HG03108 (cell line): ENCODE measurements at regions not wholly inside any gene's neighbourhood (a gene's known extent, or its start where the extent isn't known, plus 50 kb on each side); places are given as distances from the start of the nearest gene placed in this dataset.
"Not testable (repeated sequence)": the region's sequence is repeated elsewhere in the genome, so short reads cannot be mapped to it uniquely, and the experiment has no call there.

ENCODE experiments used
- ATAC-seq: cut with Tn5 transposase; IDR thresholded peaks from one replicate; pipeline ENCODE4 v1.9.1; 2021; ENCODE audit warnings: moderate library complexity; ENCODE audit not compliant: unreplicated experiment

DNA sequence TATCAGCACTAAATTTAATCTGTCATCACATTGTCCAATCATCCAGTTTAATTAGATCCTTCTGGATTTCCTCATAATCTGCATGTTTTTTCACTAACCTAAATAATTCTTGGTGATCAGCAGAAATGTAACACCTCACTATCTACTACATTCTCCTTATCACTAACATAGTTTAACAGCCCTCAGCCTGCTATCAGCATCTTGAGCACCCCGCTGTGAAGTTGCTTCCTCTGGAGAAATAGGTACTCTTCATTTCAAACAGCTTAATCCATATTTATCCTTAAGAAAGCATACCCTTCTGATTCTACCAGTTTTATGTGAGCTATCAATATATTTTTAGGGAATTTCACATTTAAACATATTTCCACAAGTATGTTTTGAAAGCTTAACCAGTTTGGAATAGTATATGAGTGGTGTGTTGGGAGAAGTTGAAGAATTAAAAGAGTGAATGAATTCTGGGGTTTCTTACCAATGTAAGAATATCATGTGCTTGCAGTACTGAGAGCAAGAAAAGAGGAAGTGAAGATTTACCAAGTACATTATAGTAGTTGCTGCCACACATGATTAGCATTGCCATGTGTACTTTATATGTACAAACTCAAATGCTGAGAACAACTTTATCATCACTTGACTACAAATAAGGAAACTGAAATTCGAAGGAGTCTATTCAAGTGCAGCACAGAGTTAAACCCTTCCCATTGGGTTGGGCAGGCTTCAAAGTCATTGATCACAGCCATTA, 771.1 kb upstream of the ADGRL4 start:
- peak; percentile 100 for ATAC-seq

DNA sequence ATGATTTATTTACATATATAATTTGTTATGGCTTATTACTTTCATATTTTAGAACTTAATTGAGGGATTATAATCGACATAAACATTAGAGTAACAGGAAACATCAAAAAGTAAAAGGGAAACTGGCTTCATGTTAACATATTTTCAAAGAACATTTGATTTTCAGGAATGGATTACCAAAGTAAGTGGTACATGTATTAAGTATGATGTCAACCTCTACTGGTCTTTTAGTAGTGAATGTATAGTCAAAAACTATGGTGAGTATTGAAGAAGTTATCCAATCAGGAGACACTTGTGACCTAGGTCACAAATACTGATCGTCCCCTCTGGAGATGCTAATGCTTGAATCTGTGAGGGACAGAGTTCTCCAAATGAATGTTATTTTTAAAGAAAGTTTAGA, 768.9 kb upstream of the ADGRL4 start:
- ATAC-seq: no peak

DNA sequence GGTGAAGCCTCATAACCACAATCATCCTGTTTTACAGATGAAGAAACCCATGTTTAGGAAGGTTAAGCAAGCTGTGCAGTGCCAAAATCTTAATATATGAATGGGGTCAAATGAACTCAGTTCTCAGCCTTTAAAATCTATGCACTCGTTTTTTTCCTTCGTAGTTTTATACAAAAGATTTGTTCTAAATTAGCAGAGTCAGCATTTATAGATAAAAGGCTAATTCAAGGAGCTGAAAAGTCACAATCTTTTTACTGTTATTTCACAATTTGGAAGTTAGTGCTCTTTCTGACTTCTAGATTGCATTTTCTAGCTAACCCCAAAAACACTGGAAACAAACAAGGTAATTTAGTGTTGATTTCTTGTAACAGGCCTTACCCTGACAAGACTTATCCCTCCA, 766.9 kb upstream of the ADGRL4 start:
- no peak for ATAC-seq

DNA sequence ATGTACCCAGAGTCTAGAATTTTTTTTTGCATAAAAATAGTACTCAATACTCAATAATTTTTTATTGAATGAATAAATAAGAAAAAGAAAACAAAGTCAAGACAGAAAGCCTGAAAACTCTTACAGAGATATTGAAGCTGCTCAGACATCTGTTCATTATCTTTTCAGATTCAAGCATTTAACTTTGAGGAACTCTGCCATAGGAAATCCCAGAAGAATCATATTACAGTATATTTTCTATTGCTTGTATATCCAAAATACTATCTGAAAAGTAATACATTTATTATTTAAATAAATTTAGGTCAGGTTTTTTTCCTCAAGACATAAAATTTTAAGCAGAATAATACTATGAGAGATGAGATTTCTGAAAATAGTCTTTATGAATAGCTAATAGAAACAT, 755.9 kb upstream of the ADGRL4 start:
- no peak for ATAC-seq

DNA sequence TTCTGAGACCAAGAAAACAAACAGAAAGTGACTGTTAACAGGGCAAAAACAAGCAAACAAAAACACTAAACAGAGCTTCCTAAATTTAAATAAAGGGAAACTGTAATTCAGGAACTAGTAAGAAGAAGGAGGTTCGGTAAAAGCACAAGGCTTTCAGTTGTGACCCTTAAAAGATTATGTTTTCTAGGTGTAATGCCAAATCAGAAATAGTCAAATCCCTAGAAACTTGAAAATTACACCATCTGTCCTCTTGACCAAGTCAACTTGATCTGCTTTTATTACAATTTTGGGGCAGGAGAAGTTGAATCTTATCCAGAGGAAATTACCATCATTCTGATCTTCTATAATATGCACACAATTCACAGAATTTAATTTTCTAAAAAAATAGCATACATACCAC, 754.0 kb upstream of the ADGRL4 start:
- ATAC-seq: no peak

DNA sequence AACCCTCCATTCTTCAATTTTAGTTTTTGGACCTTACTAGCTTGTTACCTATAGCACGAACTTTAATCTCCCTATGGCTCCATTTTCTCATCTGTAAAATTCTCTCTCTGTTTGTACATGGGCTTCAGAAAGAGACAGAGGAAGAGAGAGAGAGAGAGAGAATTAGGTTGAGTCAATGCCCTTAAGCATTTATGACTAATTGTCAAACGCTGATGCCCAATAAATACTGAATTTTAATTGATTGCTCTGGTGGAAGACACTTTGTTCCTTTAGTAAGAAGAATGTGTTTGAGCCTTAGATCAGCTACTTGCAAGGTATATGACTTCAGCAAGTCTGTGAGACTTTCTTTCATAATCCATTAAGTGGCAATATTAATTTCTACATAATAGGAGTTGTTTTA, 743.1 kb upstream of the ADGRL4 start:
- no peak for ATAC-seq

DNA sequence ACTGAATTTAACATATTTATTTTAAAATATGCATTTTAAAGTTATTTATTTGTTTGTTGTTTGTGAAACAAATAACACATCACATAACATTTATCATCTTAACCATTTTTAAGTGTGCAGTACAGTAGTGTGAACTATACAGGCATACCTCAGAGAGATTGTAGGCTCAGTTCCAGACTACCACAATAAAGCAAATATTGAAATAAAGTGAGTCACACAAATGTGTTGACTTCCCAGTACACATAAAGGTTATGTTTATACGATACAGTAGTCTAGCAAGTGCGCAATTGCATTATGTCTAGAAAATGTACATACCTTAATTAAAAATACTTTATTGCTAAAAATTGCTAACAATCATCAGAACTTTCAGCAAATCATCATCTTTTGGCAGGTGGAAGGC, 739.4 kb upstream of the ADGRL4 start:
- ATAC-seq: no peak

DNA sequence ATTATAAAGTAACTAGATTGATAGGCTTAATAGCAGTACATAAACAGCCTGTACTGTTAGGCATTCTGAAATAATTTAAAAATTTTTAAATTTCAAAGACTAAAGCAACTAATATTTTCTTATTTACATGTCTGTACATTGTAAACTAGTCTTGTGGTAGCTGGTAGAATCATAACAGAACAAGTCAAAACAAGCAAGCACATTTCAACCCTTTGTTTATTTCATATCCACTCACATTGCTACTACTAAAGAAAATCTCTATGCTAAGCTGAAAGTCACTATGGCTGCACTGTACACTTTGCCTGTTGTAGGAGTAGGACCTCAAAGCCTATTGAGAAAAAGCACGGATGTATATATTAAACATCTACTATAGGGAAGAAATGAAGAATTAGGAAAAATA, 738.2 kb upstream of the ADGRL4 start:
- no peak for ATAC-seq

DNA sequence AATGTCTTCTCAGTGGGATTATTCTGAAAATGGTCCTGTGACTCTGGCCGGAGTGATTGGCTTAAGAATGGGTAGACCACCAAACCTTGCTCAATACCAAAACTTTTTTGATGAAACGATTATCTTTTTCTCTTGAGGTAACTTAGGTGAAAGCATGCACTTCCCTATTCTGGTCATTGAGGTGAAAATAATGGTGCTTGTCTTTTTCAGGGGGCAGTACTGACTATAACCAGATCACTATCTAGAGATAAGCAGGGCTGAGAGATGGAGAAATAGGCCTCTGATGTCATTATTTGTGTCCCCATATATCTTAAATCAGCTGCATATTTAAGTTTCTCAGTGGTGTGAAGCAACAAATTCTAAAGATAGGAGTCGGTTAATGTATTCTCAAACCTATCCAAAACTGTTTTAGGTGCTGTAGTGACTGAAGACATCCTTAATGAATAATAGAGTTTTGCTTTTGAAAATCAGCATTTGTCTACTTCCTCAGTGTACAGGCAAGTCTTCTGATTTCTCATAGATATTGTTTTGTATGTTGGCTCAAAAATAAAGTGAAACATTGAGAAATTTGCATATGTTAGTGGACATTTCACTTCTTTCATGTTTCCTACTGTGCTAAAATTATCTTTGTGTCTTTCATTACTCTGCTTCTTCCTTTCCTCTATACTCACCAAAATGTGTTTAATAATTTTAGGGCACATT, 735.3 kb upstream of the ADGRL4 start:
- peak; percentile 88 for ATAC-seq

DNA sequence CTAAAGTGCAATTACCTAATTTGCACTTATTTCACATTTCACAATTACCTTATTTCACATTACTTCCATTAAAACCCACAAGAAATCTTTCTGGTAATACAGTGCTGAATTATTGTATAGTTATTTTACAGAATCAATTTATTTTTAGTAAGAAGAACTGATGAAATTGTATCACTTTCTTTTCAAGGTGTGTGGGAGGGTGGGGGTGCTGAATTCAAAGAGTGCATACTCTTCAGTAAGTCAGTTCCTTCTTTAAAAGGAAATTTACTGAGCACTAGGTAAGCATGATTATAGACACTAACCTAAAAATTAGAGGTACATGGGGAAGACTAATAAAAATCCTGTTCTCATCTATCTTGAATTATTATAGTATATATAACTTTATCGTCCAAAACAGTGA, 731.6 kb upstream of the ADGRL4 start:
- no peak for ATAC-seq

DNA sequence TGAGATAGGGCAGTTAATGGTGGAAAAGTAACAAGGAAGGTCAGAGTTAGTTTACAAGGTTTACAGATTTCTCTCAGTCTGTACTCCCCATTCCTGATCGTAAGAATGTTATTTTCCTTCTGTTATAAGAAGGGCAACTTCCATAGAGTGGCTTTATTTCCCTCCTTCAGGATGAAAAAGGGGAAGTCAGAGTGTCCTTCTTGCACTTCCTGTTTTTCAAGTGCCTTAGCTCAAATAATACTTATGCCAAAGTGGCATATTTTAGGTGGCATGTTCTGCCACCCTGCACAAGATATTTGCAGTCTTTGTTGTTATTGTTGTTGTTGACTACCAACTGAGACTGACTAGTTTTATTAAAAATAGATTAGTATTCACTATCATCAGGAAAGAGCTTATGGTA, 730.7 kb upstream of the ADGRL4 start:
- no peak for ATAC-seq

DNA sequence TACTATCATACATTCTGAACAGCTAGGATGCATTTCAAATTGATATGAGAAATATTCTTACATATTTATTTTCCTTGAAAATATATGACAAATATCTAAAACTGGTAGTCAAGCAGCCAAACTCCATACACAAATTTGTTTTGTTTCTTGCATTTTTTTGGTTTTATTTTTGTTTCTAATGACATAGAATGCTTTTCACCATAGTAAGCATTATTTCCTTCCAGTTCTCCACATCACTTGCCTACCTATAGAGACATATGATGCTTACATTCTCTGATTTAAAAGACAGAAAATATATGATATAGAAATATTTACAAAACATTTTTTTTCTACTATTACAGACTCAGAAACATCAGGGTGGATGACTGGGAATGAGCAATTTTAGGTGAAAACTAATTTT, 726.4 kb upstream of the ADGRL4 start:
- no peak for ATAC-seq

DNA sequence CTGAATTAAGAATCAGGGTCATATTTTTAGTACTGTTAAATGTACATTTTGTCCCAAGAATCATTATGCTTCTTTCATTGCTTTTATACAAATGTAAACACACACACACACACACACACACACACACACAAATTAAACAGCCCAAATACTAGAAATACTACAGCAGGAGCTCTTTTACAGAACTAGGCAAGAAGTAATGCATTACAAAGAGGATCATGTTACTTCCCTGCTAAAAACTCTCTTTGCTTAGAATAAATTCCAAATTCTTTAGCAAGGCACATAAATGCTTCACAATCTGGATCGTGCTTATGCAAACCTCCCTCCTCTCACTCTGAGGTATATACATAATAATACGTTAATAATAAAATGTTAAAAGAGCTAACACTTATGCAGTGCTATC, 720.4 kb upstream of the ADGRL4 start:
- ATAC-seq: no peak

DNA sequence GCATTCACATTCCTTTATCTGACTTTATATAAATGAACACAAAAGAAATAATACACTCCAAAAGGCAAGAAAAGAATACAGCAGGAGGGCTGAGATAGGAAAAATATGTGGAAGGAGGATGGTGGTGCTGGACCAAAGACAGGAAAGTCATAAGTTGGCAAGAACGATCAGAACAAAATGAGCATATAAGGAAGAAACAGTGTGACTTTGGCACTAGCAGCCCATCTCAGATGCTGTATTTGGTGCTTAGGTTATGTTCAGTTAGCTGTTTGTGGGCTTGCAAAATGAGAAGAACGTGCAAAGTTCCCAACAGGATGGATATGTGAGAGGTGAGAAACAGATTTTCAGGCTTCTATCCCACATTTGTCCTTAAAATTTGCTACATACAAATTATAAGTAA, 719.8 kb upstream of the ADGRL4 start:
- ATAC-seq: no peak

DNA sequence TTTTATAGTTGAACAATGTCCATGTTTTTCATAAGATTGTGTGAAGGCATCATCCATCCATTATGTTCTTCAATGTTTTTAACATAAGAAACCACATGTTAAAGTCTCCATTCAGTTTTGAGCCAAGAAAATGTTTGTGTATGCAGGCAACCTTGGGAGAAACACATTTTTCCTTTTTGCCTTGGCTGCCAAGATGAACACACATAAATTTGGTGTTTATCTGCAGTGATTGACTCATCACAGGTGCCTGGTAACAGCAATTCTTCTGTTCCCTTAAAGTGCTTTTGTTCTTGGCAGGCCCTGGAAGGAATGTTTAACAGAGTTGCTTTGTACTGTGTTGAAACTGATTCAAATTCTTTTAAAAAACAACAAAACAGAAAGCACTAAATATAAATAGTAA, 709.9 kb upstream of the ADGRL4 start:
- no peak for ATAC-seq

DNA sequence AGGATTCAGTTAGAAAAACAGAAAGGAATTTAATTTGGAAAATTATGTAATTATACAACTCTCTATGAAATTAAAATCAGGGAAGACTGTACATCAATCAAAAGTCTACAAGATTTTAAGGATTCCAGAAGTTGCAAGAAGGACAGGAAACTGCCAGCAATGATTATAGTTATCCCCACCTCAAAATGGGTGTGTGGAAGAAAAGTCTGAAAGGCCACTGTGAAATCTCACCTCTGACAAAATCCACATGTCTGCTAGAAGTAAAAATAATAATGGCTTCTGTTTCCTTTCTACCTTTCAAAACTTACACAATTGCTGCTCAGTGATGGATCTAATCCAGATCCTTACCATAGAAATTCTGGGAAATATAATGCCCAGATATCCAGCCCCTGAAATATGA, 708.1 kb upstream of the ADGRL4 start:
- no peak for ATAC-seq

DNA sequence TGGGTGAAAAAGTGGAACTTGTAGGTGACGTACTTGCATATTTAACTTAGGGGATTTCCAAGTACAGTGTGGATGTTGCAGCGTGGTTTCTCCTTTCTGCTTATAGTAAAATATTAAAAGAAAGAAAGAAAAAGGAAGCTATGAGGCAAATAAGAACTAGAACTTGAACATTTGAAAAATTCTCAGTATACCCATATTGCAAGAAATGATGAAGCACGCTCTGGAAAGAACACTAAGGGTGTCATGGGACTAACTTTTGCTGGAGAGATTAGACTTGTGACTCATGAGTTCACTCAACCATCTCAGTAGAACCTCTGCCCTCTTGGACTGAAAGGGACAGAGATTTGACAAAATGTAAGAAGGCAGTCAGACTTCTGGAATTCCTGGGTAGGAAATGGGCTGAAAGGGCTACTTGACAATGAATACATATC, 704.5 kb upstream of the ADGRL4 start:
- ATAC-seq: peak; percentile 89

DNA sequence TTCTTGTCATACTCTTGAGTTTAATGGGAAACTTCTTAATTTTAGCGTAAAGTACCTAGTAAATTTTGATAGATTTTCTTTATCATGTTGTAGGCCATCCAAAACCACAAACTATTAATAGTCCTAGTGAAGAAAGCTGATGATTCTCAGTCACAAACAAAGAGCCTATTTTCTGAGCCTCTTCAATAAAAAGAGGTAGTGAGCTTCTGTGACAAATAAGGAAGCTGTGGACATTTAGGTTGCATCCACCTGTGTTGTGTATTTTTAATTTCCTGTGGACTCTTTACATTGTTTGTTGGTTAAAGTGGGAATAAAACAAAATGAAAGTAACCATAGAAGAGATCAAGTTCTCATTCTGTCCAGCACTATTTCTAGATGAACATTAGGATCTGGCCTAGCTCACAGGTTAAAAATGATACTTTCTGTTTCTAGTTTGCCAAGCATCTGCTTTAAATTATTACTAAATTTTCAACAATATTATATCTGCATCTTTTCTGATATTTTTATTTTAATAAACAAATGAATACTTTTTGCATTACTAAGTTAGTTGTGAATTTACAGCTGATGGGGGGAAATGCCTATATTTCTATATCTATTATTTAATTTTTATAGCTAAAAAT, 702.2 kb upstream of the ADGRL4 start:
- ATAC-seq: no peak

DNA sequence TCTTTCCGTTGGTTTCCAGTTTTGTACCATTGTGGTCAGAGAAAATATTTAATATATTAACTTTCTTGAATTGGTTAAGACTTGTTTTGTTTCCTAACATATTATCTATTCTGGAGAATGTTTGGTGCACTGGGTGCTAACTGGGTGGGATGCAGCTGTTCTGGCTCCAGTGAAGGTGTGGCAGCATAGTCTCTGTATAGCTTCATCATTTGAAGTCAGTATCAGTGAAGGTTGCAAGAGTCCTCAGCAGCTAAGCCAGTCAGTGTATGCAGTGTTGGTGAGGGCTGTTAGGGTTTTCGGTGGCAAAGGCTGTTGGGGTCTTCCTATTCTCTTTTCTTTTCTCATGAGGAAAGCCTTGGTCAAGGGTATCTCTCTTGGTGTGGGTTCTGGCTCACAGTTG, 698.7 kb upstream of the ADGRL4 start:
- ATAC-seq: no peak

DNA sequence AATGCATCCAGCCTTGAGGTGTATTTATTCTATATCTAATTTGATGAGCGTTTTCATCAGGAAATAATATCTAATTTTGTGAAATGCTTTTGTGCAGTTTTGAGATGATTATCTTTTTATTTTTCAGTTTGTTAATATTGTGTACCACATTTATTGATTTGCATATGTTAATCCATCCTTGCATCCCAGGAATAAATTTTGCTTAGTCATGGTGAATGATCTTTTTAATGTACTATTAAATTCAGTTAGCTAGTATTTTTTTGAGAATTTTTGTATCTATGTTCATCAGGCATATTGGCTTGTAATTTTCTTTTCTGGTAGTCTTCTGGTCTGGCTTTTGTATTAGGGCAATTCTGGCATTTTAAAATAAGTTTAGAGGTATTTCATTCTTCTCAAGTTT, 697.5 kb upstream of the ADGRL4 start:
- ATAC-seq: no peak

DNA sequence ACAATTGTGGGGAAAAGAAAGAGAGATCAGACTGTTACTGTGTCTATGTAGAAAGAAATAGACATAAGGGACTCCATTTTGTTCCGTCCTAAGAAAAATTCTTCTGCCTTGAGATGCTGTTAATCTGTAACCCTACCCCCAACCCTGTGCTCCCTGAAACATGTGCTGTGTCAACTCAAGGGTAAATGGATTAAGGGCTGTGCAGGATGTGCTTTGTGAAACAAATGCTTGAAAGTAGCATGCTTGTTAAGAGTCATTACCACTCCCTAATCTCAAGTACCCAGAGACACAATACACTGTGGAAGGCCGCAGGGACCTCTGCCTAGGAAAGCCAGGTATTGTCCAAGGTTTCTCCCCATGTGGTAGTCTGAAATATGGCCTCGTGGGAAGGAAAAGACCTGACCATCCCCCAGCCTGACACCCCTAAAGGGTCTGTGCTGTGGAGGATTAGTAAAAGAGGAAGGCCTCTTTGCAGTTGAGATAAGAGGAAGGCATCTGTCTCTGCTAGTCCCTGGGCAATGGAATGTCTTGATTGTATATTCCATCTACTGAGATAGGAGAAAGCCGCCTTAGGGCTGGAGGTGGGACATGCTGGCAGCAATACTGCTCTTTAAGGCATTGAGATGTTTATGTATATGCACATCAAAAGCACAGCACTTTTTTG, 695.9 kb upstream of the ADGRL4 start:
- ATAC-seq: not testable (repeated sequence)

DNA sequence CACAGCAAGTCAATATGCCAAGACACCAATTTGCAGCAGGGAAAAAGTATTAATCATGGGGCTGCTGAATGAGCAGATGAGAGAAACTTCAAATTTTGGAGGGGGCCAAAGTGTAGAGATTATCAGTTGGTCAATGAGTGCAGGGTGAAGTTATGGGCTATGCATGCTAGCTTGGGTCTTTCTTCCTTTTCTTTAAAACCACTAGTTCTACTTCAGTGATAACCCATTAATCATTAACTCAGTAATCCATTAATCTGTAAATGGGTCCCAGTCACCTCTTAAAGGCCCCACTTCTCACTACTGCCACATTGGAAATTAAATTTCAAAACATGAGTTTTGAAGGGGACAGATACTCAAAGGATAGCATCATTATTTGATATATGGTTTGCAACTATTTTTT, 688.6 kb upstream of the ADGRL4 start:
- peak; percentile 90 for ATAC-seq
